ENCODE measurements at regions not wholly inside any gene's neighbourhood (a gene's known extent, or its start where the extent isn't known, plus 50 kb on each side); places are given as distances from the start of the nearest gene placed in this dataset.
"Not testable (repeated sequence)": the region's sequence is repeated elsewhere in the genome, so short reads cannot be mapped to it uniquely, and the experiment has no call there.

GRCh38 chr4:104128031-104128849, 366.5 kb downstream of the CXXC4 start:
- DNase-seq, result no peak

GRCh38 chr4:104123021-104123420, 371.7 kb downstream of the CXXC4 start:
- DNase-seq, result no peak

DNA sequence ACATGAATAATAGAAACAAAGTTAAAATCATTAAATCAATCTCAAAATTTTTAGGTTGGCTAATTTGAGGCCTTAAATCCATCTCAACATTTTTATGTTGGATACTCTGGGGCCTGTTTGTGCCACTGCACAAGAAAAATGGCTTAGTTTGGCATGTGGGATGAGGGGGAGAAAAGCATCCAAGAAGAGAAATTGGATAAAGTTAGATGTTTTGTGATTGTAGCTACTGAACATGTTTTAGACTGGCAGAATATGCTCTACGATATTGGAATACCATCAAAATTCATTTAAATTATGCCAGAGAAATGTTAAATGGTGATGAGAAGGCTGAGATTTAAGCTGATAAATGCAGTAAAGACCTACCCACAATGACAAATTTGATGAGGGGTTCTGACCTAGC, 376.9 kb downstream of the CXXC4 start:
- DNase-seq, result no peak

- DNase-seq, result no peak
Observed at GRCh38 chr4:104113850-104114249, 380.8 kb downstream of the CXXC4 start.

- DNase-seq, result no peak
Observed at GRCh38 chr4:104099141-104099540, 379.4 kb upstream of the TACR3 start.

DNA sequence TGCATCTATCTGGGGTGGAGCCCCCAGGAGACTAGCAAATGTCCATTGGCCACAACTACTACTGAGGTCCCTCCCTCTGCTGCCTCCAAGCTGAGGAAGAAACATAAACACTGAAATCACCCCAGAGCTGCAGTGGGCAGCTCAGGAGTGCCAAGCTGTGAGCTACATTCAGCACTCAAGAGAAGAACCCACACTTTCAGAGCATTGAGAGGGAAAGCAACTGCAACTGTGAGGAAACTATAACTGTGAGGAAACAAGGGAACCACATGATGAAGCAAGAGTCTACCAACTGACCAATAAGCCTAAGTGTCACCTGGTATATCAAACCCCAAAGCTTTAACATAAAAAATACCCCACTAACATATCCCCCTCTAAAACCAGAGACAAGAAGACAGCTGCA, 373.5 kb upstream of the TACR3 start:
- DNase-seq, result no peak

DNA sequence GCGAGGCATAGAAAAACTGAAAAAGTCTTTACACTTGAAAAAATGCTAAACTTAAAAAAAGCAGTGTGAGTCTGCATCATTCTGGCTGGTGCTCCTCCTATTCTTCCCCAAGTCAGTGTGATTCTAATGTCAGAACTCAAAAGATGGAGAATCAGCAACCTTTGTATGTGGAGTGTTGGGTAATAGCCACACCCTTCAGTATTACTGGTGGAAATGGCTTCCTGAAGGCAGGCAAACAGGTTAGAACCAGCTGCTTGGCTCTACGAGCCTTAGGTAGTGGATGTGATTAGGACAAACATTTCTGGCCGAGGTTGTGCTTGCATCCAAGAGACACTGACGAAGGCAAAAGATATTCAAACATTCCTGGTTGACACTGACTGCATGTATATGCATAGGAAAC, 353.4 kb upstream of the TACR3 start:
- DNase-seq, result no peak

GRCh38 chr4:104066533-104066932, 346.7 kb upstream of the TACR3 start:
- no peak for DNase-seq

DNA sequence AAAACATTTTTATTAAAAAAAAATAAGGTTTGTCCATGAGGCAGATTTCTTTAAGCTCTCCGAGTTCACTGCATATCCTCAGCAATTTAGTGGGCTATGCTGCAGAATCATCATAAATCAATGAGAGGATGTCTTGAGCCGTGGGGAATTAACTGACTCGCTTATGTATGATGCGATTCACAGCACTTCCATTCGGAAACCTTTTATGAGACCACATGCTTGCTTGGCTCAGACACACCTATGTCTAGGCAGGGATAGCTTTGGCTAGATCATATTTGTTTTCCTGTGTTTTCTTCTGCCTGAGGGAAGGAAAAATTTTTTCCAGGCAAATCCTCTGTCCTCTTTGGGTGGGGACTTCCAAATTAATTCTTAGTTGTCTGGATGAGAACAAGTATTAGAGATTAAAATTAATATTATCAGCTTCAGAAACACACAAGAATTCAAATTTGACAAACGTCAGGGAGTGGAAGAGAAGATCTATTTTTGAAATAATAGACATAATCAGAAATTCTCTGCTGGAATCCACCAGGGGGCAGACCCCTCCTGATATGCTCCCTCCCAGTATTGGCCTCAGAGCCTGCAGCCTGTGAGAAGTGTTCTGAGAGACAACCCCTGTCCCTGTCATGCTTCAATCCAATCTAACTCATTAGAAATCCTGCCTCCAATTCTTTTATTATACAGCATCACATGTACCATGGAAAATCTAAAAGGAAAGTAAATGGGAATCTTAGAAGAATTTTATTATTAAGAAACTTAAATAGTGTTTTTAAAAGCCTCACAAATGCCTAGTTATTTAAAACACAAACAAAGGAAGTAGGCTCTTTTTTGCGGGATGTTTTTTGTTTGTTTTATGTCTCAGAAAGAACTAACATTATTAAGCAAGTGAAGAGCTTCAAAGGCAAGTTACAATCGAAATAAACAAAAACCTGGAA, 345.1 kb upstream of the TACR3 start:
- DNase-seq, result peak in 1 of 2 donors; percentile 3

GRCh38 chr4:104063341-104063740, 343.6 kb upstream of the TACR3 start:
- DNase-seq, result no peak

DNA sequence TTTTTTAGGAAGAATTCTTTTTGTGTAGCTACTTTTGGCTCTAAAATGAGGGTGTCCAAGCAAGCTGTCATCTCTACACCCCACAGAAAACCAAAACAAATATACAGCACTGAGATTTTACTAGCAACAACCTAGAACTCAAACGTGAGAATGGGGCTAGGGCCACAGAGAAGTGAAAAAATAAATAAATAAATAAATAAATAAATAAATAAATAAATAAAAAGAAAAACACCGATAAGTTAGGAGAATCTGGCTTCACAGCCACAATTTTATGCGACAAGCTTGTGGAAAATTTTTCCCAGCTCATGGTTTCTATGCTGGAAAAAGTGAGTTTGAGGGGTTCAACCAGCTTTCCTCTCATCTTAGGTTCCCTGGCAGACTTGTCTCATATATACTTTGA, 324.6 kb upstream of the TACR3 start:
- no peak for DNase-seq

DNA sequence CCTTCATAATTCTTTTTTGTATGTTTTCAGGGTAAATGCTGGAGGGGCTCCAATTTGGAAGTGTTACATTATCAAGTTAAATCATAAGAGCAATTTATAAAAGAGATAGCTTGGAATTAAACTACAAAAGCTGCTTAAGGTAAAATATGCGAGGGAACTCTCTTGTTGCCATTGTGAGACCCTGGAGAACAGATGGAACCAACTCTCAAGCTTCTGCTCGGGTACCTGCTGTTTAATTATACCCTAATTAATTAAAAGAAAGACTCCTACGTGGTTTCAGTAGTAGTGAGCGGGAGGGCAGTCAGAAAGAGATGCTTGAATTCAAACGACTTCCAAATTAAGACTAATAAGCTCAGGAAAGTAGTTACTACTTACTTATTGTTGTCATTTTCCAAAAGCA, 313.1 kb upstream of the TACR3 start:
- DNase-seq, result no peak

GRCh38 chr4:104025251-104025650, 305.5 kb upstream of the TACR3 start:
- no peak for DNase-seq

DNA sequence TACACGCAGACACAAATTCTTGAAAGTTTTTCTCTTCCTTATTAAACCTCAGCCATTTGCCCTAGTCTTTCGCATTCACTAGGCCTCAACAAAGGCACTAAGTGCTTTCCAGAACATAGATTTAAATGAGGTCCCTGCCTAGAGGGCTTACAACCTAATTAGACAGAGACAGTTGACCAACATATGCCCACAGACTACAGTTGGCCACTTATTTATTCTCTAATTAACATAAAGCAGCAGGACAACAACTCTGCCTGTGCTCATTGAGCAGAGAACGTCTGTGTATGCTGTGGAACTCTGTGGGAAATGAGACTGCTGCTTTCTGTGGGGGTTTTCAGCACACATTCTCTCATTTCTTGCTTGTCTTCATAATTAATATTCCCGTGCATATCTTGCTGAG, 303.0 kb upstream of the TACR3 start:
- DNase-seq, result no peak

- no peak for DNase-seq
Observed at GRCh38 chr4:104022226-104022625, 302.4 kb upstream of the TACR3 start.

- no peak for DNase-seq
Observed at GRCh38 chr4:104020641-104021040, 300.9 kb upstream of the TACR3 start.

GRCh38 chr4:104017213-104017612, 297.4 kb upstream of the TACR3 start:
- no peak for DNase-seq

DNA sequence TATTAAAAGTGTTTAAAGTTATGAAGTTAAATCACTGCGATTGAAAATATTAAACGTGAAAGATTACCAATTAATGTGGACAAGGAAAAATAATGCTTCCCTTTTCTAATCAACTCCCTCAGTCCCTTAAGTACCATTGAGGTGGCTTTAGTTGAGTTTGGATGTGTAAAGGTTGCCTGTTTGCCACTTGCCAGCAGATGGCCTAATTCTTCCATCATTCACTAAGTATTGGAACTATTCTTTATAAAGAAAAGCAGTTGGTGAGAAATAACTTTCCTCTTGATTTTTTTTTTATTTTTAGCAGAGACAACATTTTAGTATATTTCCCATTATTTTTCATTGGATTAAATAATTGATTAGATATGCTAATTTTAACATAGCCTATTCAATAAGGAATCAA, 295.9 kb upstream of the TACR3 start:
- no peak for DNase-seq

DNA sequence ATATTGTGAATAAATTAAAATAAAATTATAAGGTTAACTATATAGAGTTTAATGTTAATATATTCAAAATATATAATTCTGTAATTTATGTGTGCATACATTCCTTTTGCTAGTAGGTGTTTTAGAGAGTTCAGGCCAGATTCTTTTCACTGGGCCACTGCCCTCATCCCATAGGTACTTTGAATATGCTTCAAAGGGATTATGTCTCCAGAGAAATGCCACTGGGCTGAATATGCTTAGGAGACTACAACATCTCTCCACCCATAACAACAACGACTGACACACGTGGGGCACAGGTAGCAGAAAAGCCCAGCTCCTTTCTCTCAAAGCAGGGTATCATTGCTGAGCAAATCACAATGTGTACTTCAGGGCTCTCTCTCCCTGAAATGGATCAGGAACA, 290.9 kb upstream of the TACR3 start:
- DNase-seq, result no peak

GRCh38 chr4:104002318-104002717, 282.5 kb upstream of the TACR3 start:
- not testable (repeated sequence) for DNase-seq

GRCh38 chr4:103998756-103999155, 279.0 kb upstream of the TACR3 start:
- DNase-seq, result no peak

GRCh38 chr4:103996637-103997036, 276.9 kb upstream of the TACR3 start:
- DNase-seq, result no peak

GRCh38 chr4:103996064-103996463, 276.3 kb upstream of the TACR3 start:
- DNase-seq, result no peak

GRCh38 chr4:103994059-103994458, 274.3 kb upstream of the TACR3 start:
- no peak for DNase-seq

Measured in stimulated activated CD4-positive, alpha-beta T cell treated with anti-CD3 and anti-CD28 coated beads, Interleukin-2, amount 100 ng/mL, for 24 hours (primary cell).